ENCODE measurements at regions not wholly inside any gene's neighbourhood (a gene's known extent, or its start where the extent isn't known, plus 50 kb on each side); places are given as distances from the start of the nearest gene placed in this dataset.
"Not testable (repeated sequence)": the region's sequence is repeated elsewhere in the genome, so short reads cannot be mapped to it uniquely, and the experiment has no call there.

DNA sequence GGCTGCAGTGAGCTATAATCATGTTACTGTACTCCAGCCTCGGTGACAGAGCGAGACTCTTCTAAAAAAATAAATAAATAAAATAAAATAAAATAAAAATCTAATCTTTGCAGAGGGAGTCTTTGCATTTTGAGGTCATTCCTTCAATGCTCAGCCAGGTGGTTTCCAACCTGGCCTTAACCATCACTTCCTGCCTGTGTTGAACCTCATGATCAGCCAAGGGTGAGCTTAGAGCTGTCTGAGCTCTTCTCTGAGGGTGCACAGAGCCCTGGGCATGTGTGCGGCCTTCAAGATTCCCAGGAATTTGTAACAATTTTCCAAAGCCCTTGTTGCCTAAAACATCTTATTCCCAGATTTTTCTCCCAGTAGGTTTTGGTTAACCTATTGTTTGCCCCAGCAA lies 94.3 kb downstream of the KCNJ12 start:
- DNase-seq = not testable (repeated sequence)

DNA sequence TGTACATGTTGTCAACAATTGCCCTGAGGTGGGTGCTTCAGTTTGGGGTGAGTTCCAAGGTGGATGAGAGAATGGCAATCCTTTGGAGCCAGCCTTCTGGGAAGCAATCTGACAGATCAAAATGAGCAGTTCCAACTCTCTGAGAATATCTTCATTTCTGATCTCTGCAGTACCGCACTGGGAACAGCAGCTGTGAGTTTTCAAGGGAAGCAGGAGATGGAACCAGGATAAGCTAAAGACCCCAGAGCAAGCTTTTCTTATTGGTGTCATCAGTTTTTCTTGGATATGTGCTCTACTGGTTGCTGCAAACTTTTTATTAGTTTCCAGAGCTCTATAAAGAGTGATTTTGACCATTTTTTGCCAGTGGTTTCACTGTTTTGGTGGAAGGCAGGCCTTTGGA lies 94.7 kb downstream of the KCNJ12 start:
- DNase-seq = no peak

DNA sequence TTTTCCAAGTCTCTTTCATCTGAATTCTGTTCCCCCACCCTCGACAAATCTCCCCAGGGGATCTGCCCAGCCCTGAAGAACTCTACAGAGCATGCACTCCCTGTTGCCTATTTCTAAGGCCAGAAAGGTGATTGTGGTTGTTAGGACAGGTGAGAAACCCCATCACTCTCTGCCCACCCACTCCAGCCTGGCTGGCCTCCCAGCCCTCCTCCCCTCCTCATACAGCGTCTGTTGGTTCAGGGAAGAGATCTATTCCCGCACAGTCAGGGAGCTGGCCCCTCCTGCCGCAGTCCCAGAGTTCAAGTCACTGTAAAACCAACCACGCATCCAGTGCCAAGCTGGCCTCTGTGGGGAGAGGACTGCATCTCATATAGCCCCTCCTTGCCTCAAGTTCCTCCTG lies 98.7 kb downstream of the KCNJ12 start:
- no peak for DNase-seq

DNA sequence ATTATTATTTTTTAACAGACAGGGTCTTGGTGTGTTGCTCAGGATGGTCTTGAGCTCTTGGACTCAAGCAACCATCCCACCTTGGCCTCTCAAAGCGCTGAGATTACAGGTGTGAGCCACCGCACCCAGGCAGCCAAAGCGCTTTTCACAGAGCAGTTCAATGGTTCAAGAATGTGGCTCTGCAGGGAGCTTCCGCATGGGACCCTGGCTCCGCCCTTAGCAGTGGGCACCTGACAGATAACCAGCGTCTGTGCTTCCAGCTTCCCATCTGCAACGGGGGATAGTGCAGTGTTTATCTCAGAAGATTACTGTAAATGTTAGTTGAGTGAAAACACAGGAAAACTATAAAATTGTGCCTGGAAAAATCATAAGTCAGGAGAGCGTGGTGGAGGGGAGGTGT lies 99.4 kb downstream of the KCNJ12 start:
- no peak for DNase-seq

DNA sequence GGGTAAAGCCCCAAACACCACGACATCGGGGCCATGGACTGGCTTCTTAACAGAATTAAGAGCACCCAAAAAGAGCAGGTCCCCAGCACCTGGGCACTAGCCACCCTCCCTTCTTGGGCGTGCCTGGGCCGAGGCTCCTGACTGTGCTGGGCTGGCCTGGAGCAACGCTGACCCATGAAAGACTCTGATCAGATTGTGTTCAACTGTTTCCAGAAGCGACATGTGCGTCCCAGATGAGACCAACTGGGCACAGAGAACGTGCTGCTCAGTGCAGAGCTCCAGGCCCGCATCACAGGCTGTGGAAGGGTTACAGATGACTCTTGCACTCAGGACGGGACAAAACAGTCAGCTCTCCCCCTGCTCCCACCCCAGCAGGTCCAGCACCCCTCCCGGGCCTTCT lies 100.7 kb downstream of the KCNJ12 start:
- no peak for DNase-seq

DNA sequence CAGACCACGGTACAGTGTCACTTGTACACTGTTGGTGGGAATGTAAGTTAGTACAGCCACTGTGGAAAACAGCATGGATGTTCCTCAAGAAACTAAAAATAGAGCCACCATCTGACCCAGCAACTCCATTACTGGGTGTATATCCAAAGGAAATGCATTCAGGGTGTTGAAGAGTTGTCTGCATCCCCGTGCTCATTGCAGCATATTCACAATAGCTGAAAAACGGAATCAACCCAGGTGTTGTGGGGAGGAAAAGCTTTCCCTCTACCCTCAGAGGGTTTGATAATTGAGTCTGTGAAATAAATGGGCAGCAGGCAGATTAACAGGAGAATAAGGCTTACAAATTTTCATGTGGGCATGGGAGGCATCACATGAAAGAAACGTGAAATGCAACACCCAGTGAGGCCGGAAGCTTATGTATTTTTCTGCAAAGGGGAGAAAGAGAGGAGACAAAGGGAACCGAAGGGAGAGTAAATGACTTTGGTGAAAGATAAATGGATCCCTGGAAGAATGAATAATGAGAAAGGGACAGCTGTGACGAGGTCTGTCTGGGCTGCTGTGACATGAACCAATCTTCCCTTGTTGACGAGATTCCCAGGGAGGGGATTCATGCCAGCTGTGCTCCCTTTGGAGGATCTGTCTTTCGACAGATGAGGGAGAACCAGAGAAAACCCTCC lies 106.2 kb downstream of the KCNJ12 start:
- no peak for DNase-seq

DNA sequence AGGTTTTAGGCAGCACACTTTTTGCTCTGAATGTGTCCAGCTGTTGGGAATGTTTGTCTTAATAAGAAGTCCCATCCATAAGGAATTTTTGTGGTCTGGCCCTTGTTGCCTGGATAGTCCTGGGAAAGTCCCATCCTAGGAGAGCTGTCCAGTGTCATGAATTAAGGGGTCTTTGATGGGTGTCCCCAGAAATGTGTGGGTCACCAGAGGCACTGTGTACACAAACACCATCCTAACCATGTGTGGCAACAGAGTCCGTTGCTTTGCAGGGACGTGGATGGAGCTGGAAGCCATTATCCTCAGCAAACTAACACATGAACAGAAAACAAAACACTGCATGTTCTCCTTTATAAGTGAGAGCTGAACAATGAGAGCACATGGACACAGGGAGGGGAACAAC lies 111.9 kb downstream of the KCNJ12 start:
- not testable (repeated sequence) for DNase-seq

DNA sequence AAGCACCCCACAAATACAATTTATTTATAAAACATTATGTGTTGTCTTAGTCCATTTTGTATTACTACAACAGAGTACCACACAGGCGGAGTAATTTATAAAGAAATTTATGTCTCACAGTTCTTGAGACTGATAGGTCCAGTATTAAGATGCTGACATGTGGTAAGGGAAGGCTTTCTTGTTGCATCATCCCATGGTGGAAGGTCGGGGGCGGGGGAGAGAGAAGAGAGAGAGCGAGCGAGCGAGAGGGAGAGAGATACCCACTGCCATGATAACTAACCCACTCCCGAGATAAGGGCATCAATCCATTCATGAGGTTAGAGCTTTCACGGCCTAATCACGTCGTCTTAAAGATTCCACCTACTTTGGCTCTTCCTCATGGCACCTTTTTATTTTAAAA lies 117.8 kb downstream of the KCNJ12 start:
- no peak for DNase-seq

DNA sequence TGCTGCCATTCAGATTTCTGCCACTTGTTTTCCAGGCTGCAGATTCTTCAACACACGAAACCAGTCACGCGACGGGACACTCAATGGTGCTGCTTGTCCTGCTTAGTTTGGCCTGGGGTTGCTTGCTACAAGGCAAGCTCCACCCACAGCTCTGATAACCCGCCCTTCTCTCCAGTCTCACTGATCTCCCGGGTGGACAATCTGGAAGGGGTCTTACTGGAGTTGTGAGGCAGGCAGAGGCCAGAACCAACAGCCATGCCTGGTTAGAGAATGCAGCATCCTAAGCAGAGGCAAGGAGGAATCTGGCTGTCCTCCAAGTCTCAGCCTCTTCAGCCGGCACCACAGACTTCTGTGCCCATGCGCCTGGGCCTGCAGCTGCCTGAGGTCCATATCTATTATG lies 119.1 kb downstream of the KCNJ12 start:
- DNase-seq = no peak

DNA sequence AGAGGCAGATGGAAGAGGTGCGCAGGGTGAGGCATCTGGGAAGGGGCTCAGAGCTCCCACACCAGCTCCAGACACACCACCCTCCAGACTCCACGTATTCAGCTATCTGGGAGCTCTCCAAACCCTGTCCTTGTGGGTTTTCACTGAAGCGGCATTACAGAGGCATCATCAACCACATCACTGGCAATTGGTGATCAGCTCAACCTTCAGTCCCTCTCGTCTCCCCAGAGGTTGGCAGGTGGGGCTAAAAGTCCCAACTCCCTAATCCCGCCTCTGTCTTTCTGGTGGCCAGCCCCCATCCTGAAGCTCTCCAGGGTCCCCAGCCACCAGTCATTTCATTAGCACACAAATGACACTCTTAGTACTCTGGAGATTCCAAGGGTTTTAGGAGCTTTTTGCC lies 123.9 kb downstream of the KCNJ12 start:
- no peak for DNase-seq

DNA sequence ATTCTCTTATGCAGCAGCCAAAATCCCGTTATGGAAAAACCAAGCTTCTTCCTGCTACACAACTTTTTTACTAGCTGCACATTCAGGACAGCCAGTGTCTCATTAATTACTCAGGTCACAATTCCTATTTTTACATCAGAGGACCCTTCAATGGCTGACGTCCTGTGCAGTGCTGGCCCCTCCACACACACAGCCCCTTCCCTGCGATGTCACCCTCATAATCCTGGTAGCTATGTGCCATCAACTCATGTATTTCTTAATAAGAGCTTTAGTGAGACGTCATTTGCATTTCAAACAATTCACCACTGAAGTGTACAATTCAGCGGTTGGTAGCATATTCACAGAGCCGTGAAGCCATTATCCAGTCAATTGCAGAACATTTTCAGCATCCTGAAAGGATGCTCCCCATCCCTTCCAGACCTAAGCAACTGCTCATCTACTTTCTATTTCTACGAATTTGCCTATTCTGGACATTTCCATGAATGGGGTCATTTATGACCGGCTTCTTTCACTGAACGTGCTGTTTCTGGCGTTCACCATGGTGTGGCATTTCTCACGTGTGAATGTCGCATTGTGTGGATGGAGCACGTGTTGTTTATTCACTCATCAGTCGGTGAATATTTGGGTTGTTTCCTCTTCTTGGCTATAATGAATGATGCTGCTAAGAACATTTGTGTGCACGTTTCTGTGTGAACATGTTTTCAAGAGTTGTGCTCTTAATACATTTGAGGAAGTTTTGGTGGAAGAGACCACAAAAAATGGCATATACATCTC lies 126.0 kb downstream of the KCNJ12 start:
- not testable (repeated sequence) for DNase-seq

DNA sequence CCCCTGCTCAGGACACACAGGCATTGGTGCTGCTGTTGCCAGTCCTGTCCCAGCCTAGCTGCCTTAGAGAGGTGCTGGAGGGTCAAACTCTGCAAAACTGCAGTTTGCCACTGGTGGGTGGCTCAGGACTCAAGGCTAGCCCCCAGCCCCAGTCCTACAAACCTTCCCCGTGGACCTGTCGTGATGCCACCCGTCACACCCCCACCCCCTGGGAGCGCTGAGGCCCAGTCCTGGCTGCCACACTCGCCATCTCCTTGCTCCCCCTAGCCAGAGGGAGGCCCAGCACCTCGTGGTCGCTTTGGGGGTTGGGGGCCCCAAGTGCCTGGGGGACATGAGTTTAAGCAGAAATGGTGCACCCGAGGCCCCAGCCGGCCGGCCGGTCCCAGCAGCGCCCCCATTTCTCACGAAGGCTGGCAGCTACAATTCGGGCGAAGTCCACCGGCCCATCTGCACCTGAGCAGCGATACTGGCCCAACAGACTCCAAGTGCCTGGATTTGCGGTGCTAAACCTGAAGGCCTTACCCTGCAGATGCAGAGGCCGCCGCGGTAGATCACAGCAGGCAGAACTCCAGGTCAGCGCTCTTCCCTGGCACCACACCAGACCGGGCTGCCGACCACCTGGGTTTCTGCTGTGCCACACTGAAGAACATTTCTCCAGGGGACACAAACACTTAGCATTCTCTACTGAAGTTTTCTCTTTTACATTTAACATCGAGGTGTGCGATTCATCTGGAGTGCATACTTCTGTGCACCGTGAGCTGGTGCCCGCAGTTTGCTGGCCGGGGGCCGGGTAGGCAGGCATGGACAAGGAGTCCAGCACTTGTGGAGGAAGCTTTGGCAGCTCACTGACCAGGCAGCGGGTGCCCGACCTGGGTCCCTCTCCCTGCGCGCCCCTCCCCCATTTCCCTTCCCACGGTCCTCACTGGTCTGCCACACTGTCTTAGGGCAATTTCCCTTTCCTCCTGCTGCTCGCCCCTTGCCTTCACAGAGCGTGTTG lies 130.0 kb downstream of the KCNJ12 start:
- DNase-seq = no peak

DNA sequence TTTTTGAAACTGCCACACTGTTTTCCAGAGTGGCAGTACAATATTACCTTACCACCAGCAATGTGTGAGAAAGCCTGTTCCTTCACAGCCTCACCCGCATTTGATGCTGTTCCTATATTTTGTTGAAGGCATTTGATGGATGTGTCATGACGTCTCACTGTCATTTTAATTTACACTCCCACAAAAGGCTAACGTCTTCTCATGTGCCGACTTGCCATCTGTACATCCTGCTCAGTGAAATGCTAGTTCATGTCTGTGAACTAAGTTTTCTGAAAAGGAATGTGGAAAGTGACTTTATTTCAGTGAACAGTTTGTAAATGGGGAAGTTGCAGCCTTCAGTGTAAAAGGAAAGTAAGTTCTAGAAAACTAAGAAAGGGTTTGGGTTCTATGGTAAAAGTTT lies 131.6 kb downstream of the KCNJ12 start:
- not testable (repeated sequence) for DNase-seq

DNA sequence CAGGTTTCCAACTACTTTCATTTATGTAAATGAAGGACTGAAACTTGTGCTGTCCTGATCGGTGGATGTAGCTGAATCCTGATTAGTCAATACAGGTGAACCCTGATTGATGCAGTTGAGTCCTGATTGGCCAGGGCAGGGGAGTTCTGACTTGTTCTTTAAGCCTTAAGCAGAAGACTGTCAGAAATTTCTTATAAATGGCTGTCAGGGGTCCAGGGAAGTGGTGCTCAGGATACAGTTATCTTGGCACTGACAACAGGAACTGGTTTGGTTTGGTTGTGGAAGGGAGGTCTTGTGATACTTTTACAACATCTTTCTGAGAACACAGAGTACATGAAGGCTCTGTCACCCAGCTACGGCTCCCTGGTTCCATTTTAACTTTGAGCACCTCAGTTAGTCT lies 132.1 kb downstream of the KCNJ12 start:
- DNase-seq = no peak

DNA sequence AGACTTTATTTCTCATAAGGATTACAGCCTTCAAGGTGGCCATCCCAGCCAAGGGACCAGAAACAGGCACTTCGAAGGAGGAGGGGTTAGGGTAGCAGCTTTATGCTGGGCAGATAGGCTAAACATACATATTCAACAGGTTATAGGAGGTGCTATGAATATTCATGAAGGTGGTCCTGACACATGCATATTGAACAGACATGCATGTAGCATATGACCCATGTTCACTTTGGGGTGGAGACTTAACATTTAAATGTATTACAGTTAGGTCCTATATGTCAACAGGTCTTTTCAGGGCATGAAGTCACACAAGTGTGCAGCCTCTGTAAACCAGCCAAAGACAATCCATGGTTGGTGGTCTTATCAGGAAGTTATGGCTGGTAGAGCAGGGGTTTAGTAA lies 133.2 kb downstream of the KCNJ12 start:
- DNase-seq = not testable (repeated sequence)

DNA sequence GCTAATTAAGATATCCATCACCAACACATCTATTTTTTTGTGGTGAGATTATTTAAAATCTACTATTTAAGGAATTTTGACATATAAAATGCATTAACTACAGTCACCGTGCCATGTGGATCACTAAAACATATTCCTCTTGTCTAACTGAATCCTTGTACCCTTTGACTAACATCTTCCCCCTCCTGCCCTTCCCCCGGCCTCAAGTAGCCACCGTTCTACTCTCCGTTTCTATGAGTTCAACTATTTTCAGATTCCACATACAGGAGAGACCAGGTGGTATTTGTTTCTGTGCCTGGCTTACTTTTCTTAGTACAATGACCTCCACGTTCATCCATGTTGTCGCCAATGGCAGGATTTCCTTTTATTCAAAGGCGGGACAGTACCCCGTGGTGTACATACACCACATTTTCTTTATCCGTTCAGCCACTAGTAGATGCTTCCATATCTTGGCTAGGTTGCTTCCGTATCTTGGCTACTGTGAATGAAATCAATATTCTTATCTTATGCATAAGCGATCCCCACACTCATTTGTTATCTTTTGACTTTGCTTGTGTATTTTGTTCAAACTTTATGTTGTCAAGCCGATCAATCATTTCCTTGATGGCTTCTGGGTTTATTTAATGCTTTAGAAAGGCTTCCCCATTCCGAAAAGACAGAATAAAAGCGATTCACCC lies 134.7 kb downstream of the KCNJ12 start:
- no peak for DNase-seq

DNA sequence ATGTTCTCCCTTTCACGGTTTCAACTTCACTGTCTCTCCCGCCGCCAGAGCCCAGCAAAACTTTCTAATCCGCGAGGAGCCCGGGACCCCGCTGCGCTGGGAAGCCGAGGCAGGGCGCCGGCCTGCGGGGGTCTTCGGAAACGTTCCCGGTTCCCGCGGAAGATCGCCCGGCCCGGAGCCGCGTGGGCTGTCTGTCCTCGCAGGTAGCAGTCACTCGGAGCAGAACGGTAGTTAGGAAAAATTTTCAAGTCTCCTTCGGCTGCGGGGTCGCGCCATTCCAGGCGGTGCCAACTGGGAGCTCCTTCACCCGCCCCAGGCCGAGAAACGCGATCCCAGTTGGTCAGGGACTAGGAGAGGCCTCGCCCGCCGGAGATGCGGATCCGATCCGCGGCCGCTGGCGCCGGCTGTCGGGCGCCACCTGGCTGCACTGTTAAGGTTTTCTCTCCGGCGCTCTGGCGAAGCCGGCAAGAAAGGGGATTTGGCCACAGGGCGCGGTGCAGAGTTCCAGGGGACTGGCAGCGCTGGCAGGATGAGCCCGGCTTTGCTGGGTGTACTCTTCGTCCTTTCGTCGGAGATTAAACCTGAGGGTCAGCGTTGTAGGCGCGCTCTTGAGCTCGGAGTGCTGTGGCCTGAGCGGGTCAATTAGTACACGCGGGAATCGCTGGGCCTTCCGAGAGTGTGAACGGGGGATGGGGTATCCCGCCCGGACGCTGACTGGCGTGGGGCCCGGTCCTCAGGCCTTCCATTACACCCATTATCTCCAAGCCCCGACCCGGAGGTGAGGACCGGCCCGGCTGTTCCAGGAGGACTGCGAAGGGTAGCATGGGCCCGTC lies 135.4 kb downstream of the KCNJ12 start:
- peak; percentile 51 for DNase-seq

DNA sequence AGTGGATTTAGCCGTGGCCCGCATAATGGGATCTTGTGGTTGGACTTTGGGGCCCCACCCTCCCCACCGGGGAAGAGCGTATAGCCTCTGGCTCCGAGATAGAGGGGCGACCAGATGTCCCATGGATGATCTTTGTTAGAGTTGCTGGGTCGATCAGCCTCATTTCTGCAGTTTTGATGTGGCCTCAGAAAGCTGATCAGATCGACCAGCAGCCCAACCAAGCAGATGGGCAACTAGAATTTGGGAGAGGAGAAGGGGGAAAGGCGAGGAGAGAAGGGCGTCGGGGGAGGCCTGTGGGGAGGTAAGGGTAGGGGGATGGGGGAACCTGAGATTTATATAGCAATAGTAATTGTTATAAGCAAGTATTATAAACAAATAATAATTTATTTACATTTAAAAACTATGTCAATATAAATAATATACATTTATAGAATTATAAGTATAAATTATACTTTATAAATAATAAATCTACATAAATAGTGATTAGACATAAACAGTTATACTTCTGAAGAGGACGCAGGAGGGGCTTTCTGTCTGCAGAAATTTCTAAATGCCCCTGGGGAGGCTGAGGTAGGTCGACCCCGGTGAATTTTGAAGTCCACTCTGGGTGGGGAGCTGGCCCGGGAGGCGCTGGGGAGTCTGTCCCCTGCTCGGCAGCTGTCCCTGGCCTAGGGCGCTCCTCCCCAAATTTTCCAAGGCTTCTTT lies 136.3 kb downstream of the KCNJ12 start:
- DNase-seq = no peak

DNA sequence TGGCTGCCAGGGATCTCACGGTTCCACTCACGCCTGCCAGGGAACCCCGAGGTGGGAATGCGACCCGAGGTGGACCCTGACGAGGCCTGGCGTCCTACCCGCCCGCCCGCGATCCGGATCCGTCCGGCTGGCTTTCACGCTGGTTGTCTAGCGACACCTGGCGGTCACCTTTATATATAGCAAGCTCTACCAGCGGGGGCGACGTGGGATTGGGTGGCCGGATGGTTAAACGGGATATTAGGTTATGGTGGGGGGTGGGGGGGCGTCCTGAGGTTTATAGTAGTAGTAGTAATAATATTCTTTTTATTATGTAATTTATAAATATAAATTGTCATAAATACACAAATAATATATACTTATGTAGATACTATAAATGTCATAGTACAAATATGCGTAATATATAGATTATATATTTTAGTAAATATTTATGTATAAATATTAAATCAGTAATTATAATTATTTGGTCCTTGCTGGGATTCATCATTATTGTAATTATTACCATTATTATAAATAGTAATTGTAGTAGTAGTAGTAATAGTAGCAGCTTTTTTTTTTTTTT lies 136.9 kb downstream of the KCNJ12 start:
- peak; percentile 50 for DNase-seq

DNA sequence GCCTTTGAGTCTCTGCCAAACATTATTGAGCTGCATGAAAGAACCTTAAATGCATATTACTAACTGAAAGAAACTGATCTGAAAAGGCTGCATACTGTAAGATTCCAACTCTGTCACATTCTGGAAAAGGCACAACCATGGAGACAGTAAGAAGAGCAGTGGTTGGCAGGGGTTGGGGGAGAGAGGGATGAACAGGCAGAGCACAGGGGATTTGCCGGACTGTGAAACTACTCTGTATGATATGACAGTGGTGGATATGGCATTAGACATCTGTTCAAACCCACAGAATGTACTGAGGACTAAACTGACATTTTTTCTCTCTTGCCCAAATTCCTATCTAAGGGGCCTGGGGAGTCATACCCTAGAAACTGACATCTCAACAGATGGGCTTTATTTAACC lies 138.4 kb downstream of the KCNJ12 start:
- DNase-seq = not testable (repeated sequence)

Data from activated effector memory CD4-positive, alpha-beta T cell treated with Interleukin-2 at 50 U/mL for 16 hours (primary cell).